ENCODE measurements at regions not wholly inside any gene's neighbourhood (a gene's known extent, or its start where the extent isn't known, plus 50 kb on each side); places are given as distances from the start of the nearest gene placed in this dataset.

DNA sequence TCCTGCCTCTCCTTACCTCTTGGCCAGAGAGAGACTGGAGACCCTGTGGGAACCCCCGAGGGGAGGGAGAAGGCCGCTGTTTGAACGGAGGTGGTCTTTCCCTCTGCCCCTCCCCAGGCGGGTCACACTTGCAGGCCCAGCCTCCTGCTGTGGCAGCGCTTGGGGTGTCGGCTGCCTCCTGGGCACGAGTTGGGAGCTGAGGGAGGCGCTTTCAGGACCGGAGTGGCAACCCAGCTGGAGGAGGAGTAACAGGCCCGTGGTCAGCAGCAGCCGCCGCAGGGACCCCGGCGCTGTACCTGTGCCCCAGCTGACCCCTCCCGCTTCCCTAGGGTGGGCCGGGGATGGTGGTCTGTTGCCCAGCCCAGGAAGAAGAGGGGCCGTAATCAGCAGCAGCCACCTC lies 278.3 kb downstream of the SEC14L1 start:
- no peak for TF ChIP-seq POLR2A (IDR thresholded peaks at IDR 0.05; ENCODE audit: low read depth)
- TF ChIP-seq, protein P1, sequence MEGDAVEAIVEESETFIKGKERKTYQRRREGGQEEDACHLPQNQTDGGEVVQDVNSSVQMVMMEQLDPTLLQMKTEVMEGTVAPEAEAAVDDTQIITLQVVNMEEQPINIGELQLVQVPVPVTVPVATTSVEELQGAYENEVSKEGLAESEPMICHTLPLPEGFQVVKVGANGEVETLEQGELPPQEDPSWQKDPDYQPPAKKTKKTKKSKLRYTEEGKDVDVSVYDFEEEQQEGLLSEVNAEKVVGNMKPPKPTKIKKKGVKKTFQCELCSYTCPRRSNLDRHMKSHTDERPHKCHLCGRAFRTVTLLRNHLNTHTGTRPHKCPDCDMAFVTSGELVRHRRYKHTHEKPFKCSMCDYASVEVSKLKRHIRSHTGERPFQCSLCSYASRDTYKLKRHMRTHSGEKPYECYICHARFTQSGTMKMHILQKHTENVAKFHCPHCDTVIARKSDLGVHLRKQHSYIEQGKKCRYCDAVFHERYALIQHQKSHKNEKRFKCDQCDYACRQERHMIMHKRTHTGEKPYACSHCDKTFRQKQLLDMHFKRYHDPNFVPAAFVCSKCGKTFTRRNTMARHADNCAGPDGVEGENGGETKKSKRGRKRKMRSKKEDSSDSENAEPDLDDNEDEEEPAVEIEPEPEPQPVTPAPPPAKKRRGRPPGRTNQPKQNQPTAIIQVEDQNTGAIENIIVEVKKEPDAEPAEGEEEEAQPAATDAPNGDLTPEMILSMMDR (IDR thresholded peaks at IDR 0.05): no peak
